HepG2 (cell line): ENCODE measurements at regions not wholly inside any gene's neighbourhood (a gene's known extent, or its start where the extent isn't known, plus 50 kb on each side); places are given as distances from the start of the nearest gene placed in this dataset.
A peak's percentile ranks its signal among the peaks of the same experiment; 100 is the strongest.

Experiments used
- MED13 ChIP-seq: sonication (generic); formaldehyde crosslinking; IDR thresholded peaks from 2 replicates; pipeline ENCODE4 v1.5.0; 2020; ENCODE audit warnings: missing genetic modification reagents
- NCOA1 ChIP-seq: sonication (generic); formaldehyde crosslinking; IDR thresholded peaks from 2 replicates; pipeline ENCODE4 v1.9.0; 2021; ENCODE audit warnings: missing genetic modification reagents
- RORA ChIP-seq: sonication (generic); formaldehyde crosslinking; IDR thresholded peaks from 2 replicates; pipeline ENCODE4 v1.5.0; 2020; ENCODE audit warnings: mild to moderate bottlenecking, missing genetic modification reagents, moderate library complexity
- SMYD3 ChIP-seq: sonication (generic); formaldehyde crosslinking; IDR thresholded peaks from 2 replicates; pipeline ENCODE4 v1.8.1; 2023; ENCODE audit warnings: mild to moderate bottlenecking, missing genetic modification reagents
- TBX3 ChIP-seq: fragments of 450-650 bp; IDR thresholded peaks from 2 replicates; pipeline ENCODE4 v1.6.1; 2017; ENCODE audit warnings: antibody characterized with exemption, mild to moderate bottlenecking, inconsistent platforms, borderline replicate concordance
- TEAD3 ChIP-seq: optimal IDR thresholded peaks from 2 replicates; pipeline ENCODE3; 2016; ENCODE audit warnings: borderline replicate concordance
- ZBTB20 ChIP-seq: sonication (generic); formaldehyde crosslinking; IDR thresholded peaks from 2 replicates; pipeline ENCODE4 v1.8.1; 2023; ENCODE audit warnings: missing genetic modification reagents, low read depth, mild to moderate bottlenecking, borderline replicate concordance
- ZEB1 ChIP-seq: IDR thresholded peaks from 2 replicates; pipeline ENCODE4 v1.6.1; 2012; ENCODE audit warnings: mild to moderate bottlenecking, low read depth, inconsistent platforms; ENCODE audit not compliant: insufficient replicate concordance
- ZFP82 ChIP-seq: sonication (generic); formaldehyde crosslinking; IDR thresholded peaks from 2 replicates; pipeline ENCODE4 v1.5.1; 2020; ENCODE audit warnings: mild to moderate bottlenecking, missing genetic modification reagents, borderline replicate concordance
- ZFP90 ChIP-seq: sonication (generic); formaldehyde crosslinking; IDR thresholded peaks from 2 replicates; pipeline ENCODE4 v1.8.0; 2022; ENCODE audit warnings: missing genetic modification reagents, mild to moderate bottlenecking, inconsistent platforms, borderline replicate concordance
- ZFY ChIP-seq: sonication (generic); formaldehyde crosslinking; IDR thresholded peaks from 2 replicates; pipeline ENCODE4 v1.4.0; 2020; ENCODE audit warnings: missing genetic modification reagents
- ZKSCAN8 ChIP-seq: IDR thresholded peaks from 2 replicates; pipeline ENCODE4 v1.6.1; 2016; ENCODE audit warnings: borderline replicate concordance, missing genetic modification reagents, missing compliant biosample characterization
- ZNF33A ChIP-seq: sonication (generic); formaldehyde crosslinking; IDR thresholded peaks from 2 replicates; pipeline ENCODE4 v1.5.1; 2020; ENCODE audit warnings: missing genetic modification reagents, mild to moderate bottlenecking, moderate library complexity, borderline replicate concordance
- ZNF451 ChIP-seq: sonication (generic); formaldehyde crosslinking; IDR thresholded peaks from 2 replicates; pipeline ENCODE4 v1.5.0; 2020; ENCODE audit warnings: mild to moderate bottlenecking, missing genetic modification reagents
- ZNF543 ChIP-seq: sonication (generic); formaldehyde crosslinking; IDR thresholded peaks from 2 replicates; pipeline ENCODE4 v1.4.0; 2020; ENCODE audit warnings: mild to moderate bottlenecking, missing genetic modification reagents
- ZNF747 ChIP-seq: sonication (generic); formaldehyde crosslinking; IDR thresholded peaks from 2 replicates; pipeline ENCODE4 v1.8.1; 2023; ENCODE audit warnings: missing genetic modification reagents, mild to moderate bottlenecking, borderline replicate concordance
- ZNF83 ChIP-seq: sonication (generic); formaldehyde crosslinking; IDR thresholded peaks from 2 replicates; pipeline ENCODE4 v1.4.0; 2020; ENCODE audit warnings: missing genetic modification reagents, mild to moderate bottlenecking, borderline replicate concordance
- TF ChIP-seq, protein P1 (sequence below): sonication (generic); formaldehyde crosslinking; IDR thresholded peaks from 2 replicates; pipeline ENCODE4 v1.8.0; 2022; ENCODE audit warnings: missing genetic modification reagents, mild to moderate bottlenecking, inconsistent platforms, borderline replicate concordance
- TF ChIP-seq, protein P2 (sequence below): sonication (generic); formaldehyde crosslinking; IDR thresholded peaks from 2 replicates; pipeline ENCODE4 v1.5.0; 2020; ENCODE audit warnings: missing genetic modification reagents
- TF ChIP-seq, protein P3 (sequence below): sonication (generic); formaldehyde crosslinking; IDR thresholded peaks from 2 replicates; pipeline ENCODE4 v1.5.1; 2020; ENCODE audit warnings: missing genetic modification reagents, mild to moderate bottlenecking, borderline replicate concordance
- TF ChIP-seq, protein P4 (sequence below): conservative IDR thresholded peaks from 2 replicates; pipeline ENCODE4 v1.6.1; 2018; ENCODE audit warnings: missing genetic modification reagents
- TF ChIP-seq, protein P5 (sequence below): sonication (generic); formaldehyde crosslinking; IDR thresholded peaks from 2 replicates; pipeline ENCODE4 v1.4.0; 2020; ENCODE audit warnings: missing genetic modification reagents, borderline replicate concordance

- TF ChIP-seq, protein P1, sequence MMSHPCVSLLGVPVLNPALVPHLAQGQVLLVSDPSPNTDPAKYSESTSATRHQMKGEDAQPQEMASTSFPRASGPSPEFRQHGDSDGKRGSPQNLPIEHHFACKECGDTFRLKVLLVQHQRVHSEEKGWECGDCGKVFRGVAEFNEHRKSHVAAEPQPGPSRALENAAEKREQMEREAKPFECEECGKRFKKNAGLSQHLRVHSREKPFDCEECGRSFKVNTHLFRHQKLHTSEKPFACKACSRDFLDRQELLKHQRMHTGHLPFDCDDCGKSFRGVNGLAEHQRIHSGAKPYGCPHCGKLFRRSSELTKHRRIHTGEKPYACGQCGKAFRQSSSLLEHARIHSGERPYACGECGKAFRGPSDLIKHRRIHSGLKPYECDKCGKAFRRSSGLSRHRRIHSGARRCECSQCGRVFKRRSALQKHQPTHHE (CRISPR knock-in tag): no peak
- no peak for TF ChIP-seq ZNF33A (CRISPR knock-in tag)
- no peak for TF ChIP-seq SMYD3 (CRISPR knock-in tag)
- peak; percentile 80 for TF ChIP-seq ZEB1
- TF ChIP-seq TEAD3 (CRISPR knock-in tag): peak; percentile 59
- 0 out of 2 replicates have a peak, but pooled peaks have one; percentile 27 for TF ChIP-seq ZFP90 (CRISPR knock-in tag)
- no peak for TF ChIP-seq TBX3
- TF ChIP-seq ZNF543: no peak
- no peak; the same call in 1 of the 2 replicates for TF ChIP-seq MED13
- TF ChIP-seq, protein P2, sequence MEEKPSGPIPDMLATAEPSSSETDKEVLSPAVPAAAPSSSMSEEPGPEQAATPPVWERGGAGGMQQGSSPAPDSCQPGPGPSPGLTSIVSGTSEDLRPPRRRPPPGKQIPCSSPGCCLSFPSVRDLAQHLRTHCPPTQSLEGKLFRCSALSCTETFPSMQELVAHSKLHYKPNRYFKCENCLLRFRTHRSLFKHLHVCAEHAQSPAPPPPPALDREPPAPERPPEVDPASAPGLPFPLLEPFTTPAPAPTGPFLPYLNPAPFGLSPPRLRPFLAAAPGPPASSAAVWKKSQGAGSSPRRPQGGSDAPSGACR: no peak
- no peak for TF ChIP-seq NCOA1 (CRISPR knock-in tag)
- TF ChIP-seq, protein P3, sequence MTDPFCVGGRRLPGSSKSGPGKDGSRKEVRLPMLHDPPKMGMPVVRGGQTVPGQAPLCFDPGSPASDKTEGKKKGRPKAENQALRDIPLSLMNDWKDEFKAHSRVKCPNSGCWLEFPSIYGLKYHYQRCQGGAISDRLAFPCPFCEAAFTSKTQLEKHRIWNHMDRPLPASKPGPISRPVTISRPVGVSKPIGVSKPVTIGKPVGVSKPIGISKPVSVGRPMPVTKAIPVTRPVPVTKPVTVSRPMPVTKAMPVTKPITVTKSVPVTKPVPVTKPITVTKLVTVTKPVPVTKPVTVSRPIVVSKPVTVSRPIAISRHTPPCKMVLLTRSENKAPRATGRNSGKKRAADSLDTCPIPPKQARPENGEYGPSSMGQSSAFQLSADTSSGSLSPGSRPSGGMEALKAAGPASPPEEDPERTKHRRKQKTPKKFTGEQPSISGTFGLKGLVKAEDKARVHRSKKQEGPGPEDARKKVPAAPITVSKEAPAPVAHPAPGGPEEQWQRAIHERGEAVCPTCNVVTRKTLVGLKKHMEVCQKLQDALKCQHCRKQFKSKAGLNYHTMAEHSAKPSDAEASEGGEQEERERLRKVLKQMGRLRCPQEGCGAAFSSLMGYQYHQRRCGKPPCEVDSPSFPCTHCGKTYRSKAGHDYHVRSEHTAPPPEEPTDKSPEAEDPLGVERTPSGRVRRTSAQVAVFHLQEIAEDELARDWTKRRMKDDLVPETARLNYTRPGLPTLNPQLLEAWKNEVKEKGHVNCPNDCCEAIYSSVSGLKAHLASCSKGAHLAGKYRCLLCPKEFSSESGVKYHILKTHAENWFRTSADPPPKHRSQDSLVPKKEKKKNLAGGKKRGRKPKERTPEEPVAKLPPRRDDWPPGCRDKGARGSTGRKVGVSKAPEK (CRISPR knock-in tag): no peak
- no peak for TF ChIP-seq ZNF83 (CRISPR knock-in tag)
- no peak for TF ChIP-seq ZNF451 (CRISPR knock-in tag)
- no peak for TF ChIP-seq ZBTB20 (CRISPR knock-in tag)
- TF ChIP-seq, protein P4, sequence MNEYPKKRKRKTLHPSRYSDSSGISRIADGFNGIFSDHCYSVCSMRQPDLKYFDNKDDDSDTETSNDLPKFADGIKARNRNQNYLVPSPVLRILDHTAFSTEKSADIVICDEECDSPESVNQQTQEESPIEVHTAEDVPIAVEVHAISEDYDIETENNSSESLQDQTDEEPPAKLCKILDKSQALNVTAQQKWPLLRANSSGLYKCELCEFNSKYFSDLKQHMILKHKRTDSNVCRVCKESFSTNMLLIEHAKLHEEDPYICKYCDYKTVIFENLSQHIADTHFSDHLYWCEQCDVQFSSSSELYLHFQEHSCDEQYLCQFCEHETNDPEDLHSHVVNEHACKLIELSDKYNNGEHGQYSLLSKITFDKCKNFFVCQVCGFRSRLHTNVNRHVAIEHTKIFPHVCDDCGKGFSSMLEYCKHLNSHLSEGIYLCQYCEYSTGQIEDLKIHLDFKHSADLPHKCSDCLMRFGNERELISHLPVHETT (CRISPR knock-in tag): no peak
- peak; percentile 71; the same call in 1 of the 2 replicates for TF ChIP-seq ZNF747
- TF ChIP-seq, protein P5, sequence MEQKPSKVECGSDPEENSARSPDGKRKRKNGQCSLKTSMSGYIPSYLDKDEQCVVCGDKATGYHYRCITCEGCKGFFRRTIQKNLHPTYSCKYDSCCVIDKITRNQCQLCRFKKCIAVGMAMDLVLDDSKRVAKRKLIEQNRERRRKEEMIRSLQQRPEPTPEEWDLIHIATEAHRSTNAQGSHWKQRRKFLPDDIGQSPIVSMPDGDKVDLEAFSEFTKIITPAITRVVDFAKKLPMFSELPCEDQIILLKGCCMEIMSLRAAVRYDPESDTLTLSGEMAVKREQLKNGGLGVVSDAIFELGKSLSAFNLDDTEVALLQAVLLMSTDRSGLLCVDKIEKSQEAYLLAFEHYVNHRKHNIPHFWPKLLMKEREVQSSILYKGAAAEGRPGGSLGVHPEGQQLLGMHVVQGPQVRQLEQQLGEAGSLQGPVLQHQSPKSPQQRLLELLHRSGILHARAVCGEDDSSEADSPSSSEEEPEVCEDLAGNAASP (CRISPR knock-in tag): peak; percentile 55; the same call in 1 of the 2 replicates
- 0 out of 2 replicates have a peak, but pooled peaks have one; percentile 43 for TF ChIP-seq ZFP82 (CRISPR knock-in tag)
- peak; percentile 79; the same call in 1 of the 2 replicates for TF ChIP-seq ZKSCAN8 (CRISPR knock-in tag)
- 0 out of 2 replicates have a peak, but pooled peaks have one; percentile 26 for TF ChIP-seq ZFY
- TF ChIP-seq RORA (CRISPR knock-in tag): no peak
Measured at GRCh38 chr12:93243689-93244513, 133.8 kb upstream of the NUDT4 start (continued).
